GM21447 (cell line): ENCODE measurements at regions not wholly inside any gene's neighbourhood (a gene's known extent, or its start where the extent isn't known, plus 50 kb on each side); places are given as distances from the start of the nearest gene placed in this dataset.

ENCODE experiments used
- ATAC-seq: cut with Tn5 transposase; IDR thresholded peaks from one replicate; pipeline ENCODE4 v1.9.1; 2021; ENCODE audit not compliant: unreplicated experiment

DNA sequence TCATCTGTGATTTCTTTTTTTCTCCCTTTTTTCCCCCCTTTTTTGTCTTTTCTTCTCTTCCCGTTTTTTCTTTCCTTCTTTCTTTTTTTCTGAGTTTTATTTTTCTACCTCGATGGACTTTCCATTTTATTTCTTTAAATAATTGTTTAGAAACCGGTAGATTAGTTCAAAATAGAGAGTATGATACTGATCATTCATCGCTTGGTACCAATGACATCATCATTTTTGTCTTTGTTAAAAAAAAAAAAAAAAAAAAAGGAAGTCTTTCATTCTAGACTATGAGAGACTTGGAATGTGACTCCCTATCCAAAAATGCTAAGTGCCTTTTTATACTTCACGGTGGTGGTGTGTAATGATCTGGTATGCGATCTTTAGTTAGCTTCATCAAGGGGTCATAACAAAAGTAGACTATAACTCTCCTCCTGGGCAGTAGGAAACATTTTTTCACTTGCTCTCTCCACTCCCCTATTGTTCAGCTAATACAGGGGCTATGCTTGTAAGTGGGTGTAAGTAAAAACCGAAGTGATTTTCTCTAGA is 1517.5 kb upstream of the ZEB2 start:
- no peak for ATAC-seq

DNA sequence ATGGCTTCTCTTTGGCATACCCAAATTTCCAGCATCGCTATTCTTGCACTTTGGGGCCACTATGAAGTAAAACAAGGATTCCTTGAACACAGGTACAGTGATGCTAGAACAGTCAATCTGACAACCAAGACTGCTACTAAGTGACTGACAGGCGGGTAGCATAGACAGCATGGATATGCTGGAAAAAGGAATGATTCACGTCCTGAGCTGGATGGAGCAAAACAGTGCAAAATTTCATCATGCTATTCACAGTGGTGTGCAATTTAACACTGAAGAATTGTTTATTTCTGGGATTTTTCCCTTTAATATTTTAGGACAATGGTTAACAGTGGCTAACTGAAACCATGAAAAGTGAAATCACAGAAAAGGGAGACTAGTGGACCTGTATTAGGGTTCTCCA is 1511.2 kb upstream of the ZEB2 start:
- ATAC-seq: no peak

DNA sequence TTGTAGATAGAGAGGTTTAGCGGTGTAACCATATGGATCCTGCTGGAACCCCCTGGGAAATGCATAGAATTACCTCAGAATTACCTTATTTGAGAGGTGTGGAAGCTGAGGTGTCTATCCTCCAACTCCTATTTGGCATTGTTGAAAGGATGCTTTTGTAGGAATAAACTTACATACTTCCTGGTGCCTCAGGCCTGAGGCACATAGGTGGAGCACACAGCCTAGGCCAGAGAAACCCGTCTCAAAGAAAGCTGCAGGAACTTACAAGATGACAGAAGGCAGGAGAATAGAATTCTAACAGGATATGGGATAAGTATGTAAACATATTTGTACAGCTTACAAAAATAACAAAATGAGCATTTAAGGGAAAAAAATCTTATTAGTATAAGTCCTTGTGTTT is 1507.2 kb upstream of the ZEB2 start:
- ATAC-seq: no peak

DNA sequence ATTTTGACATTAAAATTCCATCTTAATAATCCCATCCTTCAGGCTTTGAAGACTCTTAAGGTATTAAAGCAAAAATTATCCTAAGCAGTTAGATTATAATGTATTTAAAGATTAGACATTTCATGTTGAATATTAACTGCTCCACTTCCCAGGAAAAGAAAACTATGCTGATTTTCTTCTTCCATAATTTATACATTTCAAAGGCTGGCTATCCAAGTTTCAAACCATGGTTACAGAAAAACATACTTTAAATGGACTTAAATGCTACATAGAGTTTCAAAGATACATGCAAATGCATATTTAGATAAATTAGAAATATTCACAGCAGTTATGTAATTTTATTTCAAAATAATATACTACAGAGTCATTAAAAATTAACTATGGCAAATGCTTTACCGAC is 1505.6 kb upstream of the ZEB2 start:
- ATAC-seq: no peak

DNA sequence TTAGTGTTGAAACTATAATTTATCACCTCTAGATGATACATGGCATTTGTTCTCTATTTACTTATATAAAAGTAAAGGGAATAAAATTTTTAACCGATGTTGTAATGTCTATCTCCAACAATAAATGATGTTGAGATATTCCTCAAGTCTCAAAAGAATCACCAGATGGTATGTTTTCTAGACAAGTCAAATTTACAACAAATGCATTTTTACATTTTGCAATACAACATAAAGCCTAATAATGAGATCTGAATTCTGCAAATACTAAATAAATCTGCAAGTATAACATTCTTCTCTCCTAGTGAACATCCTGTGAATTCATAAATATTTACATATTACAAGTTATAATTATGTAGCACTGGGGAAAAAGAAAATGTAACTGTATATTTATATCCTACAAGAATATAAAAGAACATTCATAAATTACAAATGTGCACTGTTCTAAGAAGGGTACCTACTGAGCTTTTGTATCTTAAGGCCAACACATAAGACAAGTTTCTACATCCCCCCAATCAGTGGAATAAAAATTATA is 1504.4 kb upstream of the ZEB2 start:
- no peak for ATAC-seq

DNA sequence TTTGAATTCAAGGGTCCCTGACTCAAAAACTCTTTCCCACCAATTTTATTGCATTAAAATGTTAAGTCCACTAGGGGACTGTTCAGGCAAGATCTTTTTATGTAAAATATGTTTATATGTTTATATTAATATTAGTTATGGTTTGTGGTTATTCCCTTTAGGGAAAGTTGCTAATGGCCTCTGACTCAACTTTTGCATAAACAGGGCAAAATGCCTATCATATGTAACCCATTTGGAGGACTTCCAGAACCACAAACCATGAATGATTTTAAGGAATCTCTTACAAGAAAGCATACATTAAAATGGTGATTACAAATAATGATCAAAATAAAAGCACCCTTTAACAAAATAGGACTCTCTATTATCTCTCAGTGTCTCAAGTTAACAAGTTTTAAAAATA is 1484.5 kb upstream of the ZEB2 start:
- no peak for ATAC-seq

DNA sequence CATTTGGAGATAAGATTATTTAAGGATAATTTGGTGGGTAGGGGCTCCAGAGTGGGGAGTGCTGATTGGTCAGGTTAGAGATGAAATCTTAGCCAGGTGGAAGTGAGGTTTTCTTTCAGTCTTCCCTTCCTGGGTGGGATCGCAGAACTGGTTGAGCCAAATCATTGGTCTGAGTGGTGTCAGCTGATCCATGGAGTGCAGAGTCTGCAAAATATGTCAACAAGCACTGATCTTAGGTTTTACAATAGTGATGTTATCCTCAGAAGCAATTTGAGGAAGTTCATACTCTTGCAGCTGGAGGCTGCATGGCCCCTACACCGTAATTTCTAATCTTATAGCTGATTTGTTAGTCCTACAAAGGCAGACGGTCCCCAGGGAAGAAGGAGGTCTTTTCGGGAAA is 1483.4 kb upstream of the ZEB2 start:
- ATAC-seq: no peak

DNA sequence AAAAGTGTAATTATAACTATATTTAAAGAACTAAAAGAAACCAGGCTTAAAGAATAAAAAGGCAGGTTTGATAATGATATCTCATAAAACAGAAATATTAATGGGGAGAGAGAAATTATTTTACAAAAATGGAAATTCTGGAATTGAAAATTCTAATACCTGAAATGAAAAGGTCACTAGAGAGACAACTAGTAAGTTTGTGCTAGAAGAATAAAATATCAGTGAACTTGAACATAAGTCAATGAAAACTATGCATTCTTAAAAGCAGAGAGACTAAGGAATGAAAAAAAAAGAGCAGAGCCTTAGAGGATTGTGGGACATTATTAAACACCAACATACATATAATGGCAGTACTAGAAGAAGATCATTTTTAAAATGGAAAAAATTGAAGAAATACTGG is 1475.0 kb upstream of the ZEB2 start:
- ATAC-seq: no peak

DNA sequence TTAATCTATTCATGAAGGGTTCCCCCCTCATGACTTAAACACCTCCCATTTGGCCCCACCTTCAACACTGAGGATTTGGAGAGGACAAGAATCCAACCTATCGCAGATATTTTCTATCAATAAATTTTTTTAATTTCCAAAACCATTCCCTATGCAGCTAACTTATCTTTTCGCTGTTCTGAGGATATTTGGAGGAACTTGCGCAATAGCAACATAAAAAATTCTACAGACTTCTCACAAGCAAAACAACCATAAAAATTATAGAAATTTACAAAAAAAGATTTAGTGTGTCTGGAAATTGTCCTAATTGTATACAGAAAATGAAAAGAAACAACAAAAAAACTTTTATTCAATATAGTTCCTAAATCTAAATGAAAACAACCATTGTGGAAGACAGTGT is 1472.7 kb upstream of the ZEB2 start:
- ATAC-seq: no peak

DNA sequence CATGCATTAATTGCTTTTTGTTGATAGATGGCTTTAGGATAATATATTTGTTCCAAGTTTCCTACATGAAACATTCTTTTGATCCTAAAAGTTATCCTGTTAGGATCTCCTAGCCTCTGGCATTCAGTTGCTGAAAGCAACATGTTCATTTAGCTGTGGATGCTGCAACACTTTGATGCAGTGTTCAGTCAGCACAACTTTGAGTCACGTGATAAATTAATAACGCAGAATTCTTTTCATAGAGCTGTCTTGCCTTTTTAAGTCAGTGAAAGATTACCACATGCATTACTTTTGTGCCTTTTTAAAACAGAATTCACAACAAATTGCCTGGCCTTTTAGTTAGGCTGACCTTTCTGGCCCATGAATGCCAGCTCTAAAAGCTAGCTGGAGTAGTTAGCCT is 1467.9 kb upstream of the ZEB2 start:
- no peak for ATAC-seq

DNA sequence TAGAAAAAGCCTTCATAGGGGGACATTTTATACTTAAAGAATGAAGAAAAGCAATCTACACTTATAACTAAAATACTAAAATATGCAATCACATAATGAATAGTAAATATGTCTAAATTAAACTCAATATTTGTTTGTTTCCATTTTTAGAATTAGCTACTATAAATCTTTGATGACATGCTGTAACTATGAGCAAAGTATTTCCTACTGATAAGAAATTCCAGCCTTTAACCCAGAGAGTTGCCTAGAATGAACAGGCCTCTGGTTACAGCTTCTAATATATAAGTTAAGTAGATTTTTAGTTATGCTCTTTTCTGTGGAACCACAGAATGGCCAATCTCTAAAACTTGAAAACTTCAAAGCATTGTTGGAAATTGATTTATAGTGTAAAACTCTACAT is 1465.6 kb upstream of the ZEB2 start:
- ATAC-seq: no peak

DNA sequence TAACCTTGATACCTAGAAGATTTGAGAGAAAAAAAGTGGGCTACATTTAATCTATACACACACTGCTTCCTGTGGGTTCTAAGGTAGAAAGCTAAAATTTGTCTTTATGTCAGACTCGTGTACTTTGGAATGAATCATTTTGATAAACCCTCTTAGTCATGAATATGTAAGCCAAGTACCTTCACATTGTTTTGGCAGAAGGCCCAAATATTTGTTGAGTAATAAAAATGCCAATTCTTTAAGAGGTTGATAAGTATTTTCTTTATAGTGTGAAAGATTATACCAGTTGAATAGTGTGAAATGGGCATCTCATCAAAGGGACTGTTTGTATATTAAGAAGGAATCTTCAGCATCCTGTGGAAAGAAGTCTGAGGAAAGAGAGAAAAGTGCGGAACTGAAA is 1464.7 kb upstream of the ZEB2 start:
- no peak for ATAC-seq

DNA sequence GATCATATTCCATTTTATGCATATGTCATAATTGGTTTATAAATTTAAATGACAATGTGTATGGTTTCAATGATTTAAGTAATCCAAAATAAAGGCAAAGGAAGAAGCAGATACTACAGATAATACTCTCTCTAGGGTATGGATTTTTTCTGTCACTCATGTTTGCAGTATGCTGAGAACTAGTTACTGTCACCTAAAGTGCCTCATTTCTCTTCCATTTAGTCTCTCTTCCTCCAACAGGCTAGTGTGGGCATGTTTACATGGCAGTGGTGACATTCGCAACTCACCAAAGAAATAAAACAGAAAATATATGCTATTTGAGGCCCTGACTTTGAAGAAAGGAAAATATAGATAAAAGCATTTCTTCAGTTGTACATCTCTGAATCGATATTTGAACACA is 1460.4 kb upstream of the ZEB2 start:
- ATAC-seq: no peak

DNA sequence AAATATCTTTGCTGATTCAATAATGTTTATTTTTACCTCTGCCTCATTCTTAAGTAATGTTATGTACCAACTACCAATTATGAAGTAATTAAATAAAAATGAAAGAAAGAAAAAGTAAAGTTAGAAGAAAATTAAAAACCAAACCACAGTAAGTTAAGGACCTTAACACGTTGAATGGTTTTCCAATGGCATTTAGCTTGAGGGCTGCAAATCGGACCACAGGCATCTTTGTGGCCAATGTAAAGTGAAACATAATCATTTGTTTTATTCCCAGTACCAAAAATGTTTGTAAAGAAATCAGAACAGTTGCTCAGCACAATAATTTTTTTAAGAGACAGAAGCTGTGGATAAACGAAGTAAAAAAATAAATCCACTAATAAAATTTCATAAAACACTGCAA is 1455.5 kb upstream of the ZEB2 start:
- ATAC-seq: no peak

DNA sequence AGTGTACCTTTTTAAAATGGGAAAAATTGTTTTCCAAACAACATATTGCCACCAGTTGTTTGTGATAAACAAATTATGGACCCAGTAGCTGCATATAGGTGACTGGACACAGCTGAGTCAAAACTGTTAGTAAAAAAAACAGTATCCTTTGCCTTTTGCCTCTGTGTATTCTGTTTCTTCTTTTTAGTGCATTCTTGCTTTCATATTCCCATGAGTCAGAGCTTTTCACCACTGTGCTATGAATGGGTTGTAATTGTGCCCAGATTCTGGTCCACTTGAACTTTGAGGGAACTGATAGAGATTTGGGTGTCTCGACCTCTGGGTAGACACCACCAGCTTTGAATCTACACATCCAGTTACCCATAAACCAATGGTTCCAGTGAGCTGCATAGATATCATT is 1441.9 kb upstream of the ZEB2 start:
- no peak for ATAC-seq

DNA sequence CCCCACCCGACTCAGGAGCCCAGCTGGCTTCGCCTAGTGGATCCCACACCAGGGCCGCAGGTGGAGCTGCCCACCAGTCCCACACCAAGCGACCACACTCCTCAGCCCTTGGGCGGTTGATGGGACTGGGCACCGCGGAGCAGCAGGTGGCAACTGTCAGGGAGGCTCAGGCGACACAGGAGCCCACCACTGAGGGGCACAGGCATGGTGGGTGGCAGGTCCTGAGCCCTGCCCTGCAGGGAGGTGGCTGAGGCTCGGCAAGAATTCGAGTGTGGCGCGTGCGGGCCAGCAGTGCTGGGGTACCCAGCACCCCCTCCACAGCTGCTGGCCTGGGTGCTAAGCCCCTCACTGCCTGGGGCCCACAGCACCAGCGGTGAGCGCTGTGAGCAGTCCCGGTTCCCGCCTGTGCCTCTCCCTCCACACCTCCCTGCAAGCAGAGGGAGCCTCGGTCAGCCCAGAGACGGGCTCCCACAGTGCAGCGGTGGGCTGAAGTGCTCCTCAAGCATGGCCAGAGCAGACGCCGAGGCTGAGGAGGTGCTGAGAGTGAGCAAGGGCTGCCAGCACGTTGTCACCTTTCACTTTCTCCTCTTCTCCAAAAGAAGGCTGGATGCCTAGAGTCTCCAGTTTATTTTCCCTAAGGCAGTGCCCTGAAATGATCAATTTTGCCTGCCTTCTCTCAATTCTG is 1440.7 kb upstream of the ZEB2 start:
- ATAC-seq: no peak

DNA sequence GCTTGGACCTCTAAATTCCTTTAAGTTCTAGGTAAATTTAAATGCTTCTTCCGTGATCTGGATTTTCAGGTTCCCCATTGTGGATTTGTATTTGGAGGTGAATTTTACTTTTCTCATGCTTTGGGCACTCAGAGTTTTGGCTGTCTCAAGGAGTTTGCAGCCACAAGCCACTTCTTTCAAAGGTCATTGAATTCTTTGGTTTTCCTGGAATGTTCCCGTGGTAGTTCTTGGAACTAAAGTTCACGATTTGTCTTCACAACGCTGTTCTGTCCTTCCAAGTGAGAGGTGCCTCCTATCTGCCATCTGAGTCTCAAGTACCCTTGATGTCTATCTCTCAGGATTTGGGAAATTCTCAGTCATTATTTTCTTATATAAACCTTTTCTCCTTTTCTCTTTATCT is 1438.7 kb upstream of the ZEB2 start:
- no peak for ATAC-seq

DNA sequence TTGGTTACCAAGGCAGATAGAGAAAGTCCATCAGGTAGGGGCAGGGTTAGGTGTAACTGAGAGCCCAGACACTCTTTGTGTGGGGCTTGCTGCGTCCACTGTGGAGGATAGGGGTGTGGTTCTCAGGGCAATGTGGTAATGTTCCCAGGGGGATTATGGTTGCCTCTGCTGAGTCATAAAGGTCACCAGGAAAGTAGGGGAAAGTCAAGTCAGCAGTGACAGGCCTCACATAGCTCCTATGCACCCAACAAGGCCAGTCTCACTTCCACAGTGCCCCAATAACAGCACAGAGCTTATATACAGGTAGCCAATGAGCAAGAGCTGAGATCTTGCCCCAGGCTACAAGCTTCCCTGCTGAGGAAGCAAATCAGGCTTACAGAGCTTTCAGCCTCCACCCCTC is 1438.0 kb upstream of the ZEB2 start:
- no peak for ATAC-seq

DNA sequence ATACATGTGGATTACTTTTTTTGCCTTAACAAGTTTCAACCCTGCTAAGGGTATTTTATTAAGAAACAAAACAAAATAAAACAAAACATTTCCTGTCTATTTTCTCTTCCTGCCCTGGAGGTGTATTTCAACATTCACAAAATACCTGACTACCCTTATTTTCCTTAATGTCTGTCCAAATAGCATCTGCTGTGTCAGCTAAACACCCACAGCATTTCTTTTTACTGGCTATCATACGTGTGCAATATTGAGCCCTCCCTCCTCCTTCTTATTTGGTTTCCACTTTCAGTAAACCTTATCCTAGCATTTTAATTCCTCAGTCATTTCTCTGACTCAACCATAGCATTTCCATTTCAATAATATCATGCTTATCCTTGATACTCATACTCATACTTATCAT is 1420.0 kb upstream of the ZEB2 start:
- no peak for ATAC-seq

DNA sequence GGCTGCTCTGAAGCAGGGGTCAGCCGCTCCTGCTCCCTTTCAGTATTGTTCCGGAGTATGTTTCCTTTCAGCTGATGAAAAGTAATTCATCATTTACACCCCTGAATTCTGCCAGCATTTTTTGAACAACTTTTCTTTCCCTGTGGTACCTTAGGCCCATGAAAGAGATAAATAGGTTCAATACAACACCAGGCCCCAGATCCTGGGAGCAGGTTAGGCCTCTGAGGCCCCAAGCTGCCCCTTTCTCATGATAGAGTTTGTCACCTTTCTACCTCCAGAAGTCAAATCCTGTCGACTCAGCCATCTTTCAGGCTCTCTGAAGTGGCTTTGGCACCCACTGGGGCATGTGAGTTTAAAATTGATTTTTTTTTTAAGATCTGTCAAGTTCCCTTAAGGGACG is 1415.1 kb upstream of the ZEB2 start:
- no peak for ATAC-seq

DNA sequence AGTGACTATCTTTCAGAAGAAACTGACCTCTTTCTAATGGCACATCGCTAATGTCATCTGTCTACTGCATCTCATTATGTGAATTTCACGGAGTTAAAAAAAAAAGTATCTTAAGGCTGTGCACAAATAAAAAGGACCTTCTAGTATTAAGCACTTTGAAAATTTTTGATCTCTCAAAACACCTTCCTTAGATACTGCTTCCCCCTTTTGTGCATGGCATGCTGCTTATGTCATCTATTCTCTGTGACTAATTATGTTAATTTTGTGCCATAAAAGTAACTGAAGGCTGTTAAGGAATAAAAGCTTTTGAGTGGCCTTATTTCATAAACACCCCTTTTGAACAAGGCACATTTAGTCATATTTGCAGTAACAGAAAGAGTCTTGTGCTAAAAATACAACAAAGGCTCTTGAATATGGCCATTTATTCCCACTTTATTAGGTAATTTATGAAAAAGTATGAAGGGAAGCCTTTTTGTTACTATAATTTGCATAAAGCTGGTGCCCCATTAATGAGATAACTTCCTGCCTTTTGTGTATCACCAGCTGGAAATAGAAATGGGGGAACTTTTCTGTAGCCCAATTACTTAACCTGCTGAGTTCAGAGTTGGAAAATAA is 1412.0 kb upstream of the ZEB2 start:
- ATAC-seq: no peak

DNA sequence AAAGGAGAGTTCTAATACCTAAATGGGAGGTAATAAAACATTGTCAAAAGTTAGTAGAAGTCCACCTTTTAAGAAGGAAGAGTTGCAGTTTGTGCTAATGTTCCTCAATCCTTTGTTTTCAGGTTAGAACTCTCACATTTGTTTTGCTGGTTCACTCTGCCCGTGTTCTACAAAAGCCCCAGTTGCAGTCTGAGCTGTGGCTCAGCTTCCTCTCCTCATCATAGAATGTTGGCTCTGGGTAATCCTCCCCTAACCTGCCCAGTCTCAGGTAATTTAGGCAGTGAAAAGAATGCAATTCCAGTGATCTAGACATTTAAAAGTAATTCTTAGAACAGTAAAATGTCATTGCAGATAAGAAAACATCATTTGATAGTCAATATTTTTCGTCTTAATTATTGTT is 1410.4 kb upstream of the ZEB2 start:
- no peak for ATAC-seq
